DOHH2 (cell line): ENCODE measurements at regions not wholly inside any gene's neighbourhood (a gene's known extent, or its start where the extent isn't known, plus 50 kb on each side); places are given as distances from the start of the nearest gene placed in this dataset.

Experiments
- EZH2phosphoT487 ChIP-seq: fragments of 200-600 bp; sonication (generic); IDR thresholded peaks from 2 replicates; pipeline ENCODE4 v1.6.1; 2017; ENCODE audit warnings: borderline replicate concordance, mild to moderate bottlenecking, antibody characterized with exemption, low read length, moderate library complexity, mixed read lengths
- TF ChIP-seq, protein P1 (sequence below): fragments of 200-600 bp; sonication (generic); IDR thresholded peaks from one replicate; pipeline ENCODE4 v1.5.1; 2014; ENCODE audit warnings: antibody characterized with exemption, mild to moderate bottlenecking, low read depth, low read length; ENCODE audit not compliant: poor library complexity, severe bottlenecking

DNA sequence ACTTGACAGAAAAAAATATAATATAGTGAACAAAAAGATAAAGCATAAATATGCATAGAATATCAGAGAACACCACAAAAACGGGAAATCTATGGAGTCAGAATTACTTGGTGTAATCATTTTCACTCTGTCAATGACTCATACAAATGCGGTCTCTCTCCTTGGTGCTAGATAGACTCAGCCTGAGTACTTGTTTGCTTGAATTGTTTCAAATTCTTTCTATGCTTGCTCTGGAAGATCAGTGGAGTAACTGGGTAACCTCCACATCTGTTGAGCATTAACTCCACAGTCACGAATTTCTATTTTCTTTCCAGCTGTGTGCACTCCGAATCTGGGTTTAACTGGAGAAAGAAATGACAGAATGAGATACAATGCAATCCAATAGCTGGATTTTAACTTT is 760.4 kb downstream of the ZPLD1 start:
- TF ChIP-seq, protein P1, sequence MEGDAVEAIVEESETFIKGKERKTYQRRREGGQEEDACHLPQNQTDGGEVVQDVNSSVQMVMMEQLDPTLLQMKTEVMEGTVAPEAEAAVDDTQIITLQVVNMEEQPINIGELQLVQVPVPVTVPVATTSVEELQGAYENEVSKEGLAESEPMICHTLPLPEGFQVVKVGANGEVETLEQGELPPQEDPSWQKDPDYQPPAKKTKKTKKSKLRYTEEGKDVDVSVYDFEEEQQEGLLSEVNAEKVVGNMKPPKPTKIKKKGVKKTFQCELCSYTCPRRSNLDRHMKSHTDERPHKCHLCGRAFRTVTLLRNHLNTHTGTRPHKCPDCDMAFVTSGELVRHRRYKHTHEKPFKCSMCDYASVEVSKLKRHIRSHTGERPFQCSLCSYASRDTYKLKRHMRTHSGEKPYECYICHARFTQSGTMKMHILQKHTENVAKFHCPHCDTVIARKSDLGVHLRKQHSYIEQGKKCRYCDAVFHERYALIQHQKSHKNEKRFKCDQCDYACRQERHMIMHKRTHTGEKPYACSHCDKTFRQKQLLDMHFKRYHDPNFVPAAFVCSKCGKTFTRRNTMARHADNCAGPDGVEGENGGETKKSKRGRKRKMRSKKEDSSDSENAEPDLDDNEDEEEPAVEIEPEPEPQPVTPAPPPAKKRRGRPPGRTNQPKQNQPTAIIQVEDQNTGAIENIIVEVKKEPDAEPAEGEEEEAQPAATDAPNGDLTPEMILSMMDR = no peak
- no peak for TF ChIP-seq EZH2phosphoT487
